Panc1 (cell line): ENCODE measurements at regions not wholly inside any gene's neighbourhood (a gene's known extent, or its start where the extent isn't known, plus 50 kb on each side); places are given as distances from the start of the nearest gene placed in this dataset.

Experiments used
- ATAC-seq: fragments of 200-7000 bp; cut with Tn5 transposase; 2 replicates; pipeline ENCODE4 v1.9.1; 2020; ENCODE audit warnings: mild to moderate bottlenecking, moderate library complexity
- BruUV-seq: library from RNA; stranded (reverse); fragments of 400-500 nt; replicated peaks from 2 replicates; lab custom pipeline; 2021; lab: Mats Ljungman, UMichigan
- CTCF ChIA-PET: fragments of 300-600 bp; sonication (Branson Sonifier 250); formaldehyde crosslinking; loops from one replicate; lab custom pipeline; 2022; ENCODE audit warnings: antibody characterized with exemption; lab: Charles Lee
- POLR2A ChIA-PET: fragments of 300-600 bp; sonication (Branson Sonifier 250); formaldehyde crosslinking; loops from one replicate; lab custom pipeline; 2022; ENCODE audit warnings: antibody characterized with exemption; lab: Charles Lee
- DNase-seq: peaks from one replicate; pipeline ENCODE4 v3.0.0-alpha.2; 2010; ENCODE audit warnings: low read depth, low spot score
- H3K27ac ChIP-seq: 2 replicates; pipeline ENCODE4 v1.5.1; 2011; ENCODE audit warnings: mild to moderate bottlenecking, low read length, inconsistent platforms
- H3K27me3 ChIP-seq: fragments of 200-500 bp; sonication (Bioruptor generic); 2 replicates; pipeline ENCODE4 v1.6.0; 2014; ENCODE audit warnings: low read length, inconsistent platforms; ENCODE audit not compliant: control insufficient read depth, insufficient read depth
- H3K36me3 ChIP-seq: fragments of 200-500 bp; sonication (Bioruptor generic); 2 replicates; pipeline ENCODE4 v1.5.1; 2014; ENCODE audit warnings: inconsistent platforms, mild to moderate bottlenecking, low read length, moderate library complexity; ENCODE audit not compliant: control insufficient read depth, insufficient read depth
- H3K4me1 ChIP-seq: 2 replicates; pipeline ENCODE4 v1.5.1; 2011; ENCODE audit warnings: inconsistent platforms, mild to moderate bottlenecking, low read length, moderate library complexity; ENCODE audit not compliant: control insufficient read depth, insufficient read depth
- H3K4me3 ChIP-seq, 2 experiments: 2 replicates each; pipeline ENCODE4 v1.5.1; 2011 to 2012; ENCODE audit warnings: low read depth in 2 of 2, low read length in 2 of 2, mild to moderate bottlenecking in 2 of 2, inconsistent platforms in 1 of 2, moderate library complexity in 1 of 2
- H3K9me3 ChIP-seq: fragments of 200-500 bp; sonication (Bioruptor generic); 2 replicates; pipeline ENCODE4 v1.5.1; 2014; ENCODE audit warnings: low read depth, mild to moderate bottlenecking, inconsistent platforms, low read length, moderate library complexity; ENCODE audit not compliant: control insufficient read depth, insufficient read depth
- POLR2AphosphoS5 ChIP-seq: IDR thresholded peaks from 2 replicates; pipeline ENCODE4 v1.6.1; 2012; ENCODE audit warnings: mild to moderate bottlenecking, low read depth, low read length, moderate library complexity
- REST ChIP-seq, 2 experiments: IDR thresholded peaks; 2 replicates each; pipeline ENCODE4 v1.6.1; 2011 to 2012; ENCODE audit warnings: low read depth in 2 of 2, control low read depth in 1 of 2, low read length in 1 of 2, mild to moderate bottlenecking in 1 of 2, moderate library complexity in 1 of 2; ENCODE audit not compliant: insufficient read depth in 1 of 2
- SIN3A ChIP-seq: IDR thresholded peaks from 2 replicates; pipeline ENCODE4 v1.6.1; 2012; ENCODE audit warnings: low read depth, mild to moderate bottlenecking, low read length, moderate library complexity, borderline replicate concordance; ENCODE audit not compliant: insufficient read depth
- TCF7L2 ChIP-seq: IDR thresholded peaks from 2 replicates; pipeline ENCODE4 v1.6.1; 2011; ENCODE audit warnings: mild to moderate bottlenecking, low read depth, low read length, inconsistent platforms
- in situ Hi-C: cut with HindIII; loops from 2 replicates; pipeline ENCODE4 v1.10.0; 2016; ENCODE audit warnings: low sequenced_read_pairs, low pct_unique_long_range_greater_than_20kb
- intact Hi-C: fragments of 100-400 bp; cut with micrococcal nuclease; formaldehyde crosslinking; loops from one replicate; pipeline ENCODE4 v1.10.0; 2022; ENCODE audit not compliant: unreplicated experiment
- TF ChIP-seq, protein P1 (sequence below): fragments of 450-650 bp; IDR thresholded peaks from 2 replicates; pipeline ENCODE4 v1.5.1; 2017; ENCODE audit warnings: mild to moderate bottlenecking

DNA sequence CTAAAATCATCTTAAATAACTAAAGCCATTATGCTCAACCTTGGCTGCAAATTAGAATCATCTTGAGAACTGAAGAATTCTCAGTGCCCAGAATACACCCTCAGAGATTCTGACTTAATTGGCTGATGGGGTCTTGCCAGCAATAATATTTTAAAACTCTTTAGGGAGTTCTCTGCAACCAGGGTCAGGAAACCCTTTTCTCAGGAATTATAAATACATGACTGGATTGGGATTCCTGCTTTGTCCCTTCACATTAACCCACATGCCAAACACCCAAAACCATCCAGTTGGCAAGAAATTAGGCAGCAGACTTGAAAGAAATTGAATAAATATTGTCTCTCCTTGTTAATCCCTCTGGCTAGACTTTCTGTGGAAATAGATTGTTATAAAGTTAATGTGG lies 482.3 kb upstream of the NECTIN3 start:
- no peaks in the 10 kb centered on the region for H3K4me1 ChIP-seq
- no peaks in the 10 kb centered on the region for H3K27me3 ChIP-seq
- ATAC-seq (no peak), DNase-seq (no peak)
- TF ChIP-seq REST (IDR thresholded peaks at IDR 0.05; ENCODE audit: insufficient read depth in 1 of 2, low read depth in 2 of 2, low read length in 1 of 2) (no peak), SIN3A (no peak)
- in situ Hi-C loops: no loop called here
- no peak overlapping the region for H3K4me3 ChIP-seq
- BruUV-seq: no TSS peak
- H3K36me3 ChIP-seq: no peaks in the 10 kb centered on the region
- H3K27ac ChIP-seq: no peak overlapping the region
- intact Hi-C loops: no loop called here
- H3K9me3 ChIP-seq: no peaks in the 10 kb centered on the region; the same call in 1 of the 2 replicates
- ChIA-PET CTCF (no interaction called here), POLR2A (no interaction called here)

DNA sequence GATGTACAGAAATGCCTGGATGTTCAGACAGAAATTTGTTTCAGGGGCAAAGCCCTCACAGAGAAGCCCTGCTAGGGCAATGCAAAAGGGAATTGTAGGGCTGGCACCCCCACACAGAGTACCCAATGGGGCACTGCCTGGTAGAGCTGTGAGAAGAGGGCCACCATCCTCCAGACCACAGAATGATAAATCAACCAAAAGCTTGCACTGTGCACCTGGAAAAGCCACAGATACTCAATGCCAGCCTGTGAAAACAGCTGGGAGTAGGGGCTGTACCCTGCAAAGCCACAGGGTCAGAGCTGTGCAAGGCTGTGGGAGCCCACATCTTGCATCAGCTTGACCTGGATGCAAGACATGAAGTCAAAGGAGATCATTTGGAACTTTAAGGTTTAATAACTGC lies 477.9 kb upstream of the NECTIN3 start:
- TF ChIP-seq SIN3A (no peak), REST (IDR thresholded peaks at IDR 0.05; ENCODE audit: insufficient read depth in 1 of 2, low read depth in 2 of 2, low read length in 1 of 2) (no peak), TCF7L2 (no peak), POLR2AphosphoS5 (no peak)
- TF ChIP-seq, protein P1, sequence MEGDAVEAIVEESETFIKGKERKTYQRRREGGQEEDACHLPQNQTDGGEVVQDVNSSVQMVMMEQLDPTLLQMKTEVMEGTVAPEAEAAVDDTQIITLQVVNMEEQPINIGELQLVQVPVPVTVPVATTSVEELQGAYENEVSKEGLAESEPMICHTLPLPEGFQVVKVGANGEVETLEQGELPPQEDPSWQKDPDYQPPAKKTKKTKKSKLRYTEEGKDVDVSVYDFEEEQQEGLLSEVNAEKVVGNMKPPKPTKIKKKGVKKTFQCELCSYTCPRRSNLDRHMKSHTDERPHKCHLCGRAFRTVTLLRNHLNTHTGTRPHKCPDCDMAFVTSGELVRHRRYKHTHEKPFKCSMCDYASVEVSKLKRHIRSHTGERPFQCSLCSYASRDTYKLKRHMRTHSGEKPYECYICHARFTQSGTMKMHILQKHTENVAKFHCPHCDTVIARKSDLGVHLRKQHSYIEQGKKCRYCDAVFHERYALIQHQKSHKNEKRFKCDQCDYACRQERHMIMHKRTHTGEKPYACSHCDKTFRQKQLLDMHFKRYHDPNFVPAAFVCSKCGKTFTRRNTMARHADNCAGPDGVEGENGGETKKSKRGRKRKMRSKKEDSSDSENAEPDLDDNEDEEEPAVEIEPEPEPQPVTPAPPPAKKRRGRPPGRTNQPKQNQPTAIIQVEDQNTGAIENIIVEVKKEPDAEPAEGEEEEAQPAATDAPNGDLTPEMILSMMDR: no peak
- no peak for ATAC-seq

More for the DNA sequence above, 477.9 kb upstream of the NECTIN3 start:
- no peaks in the 10 kb centered on the region for H3K9me3 ChIP-seq
- CTCF ChIA-PET: no interaction called here
- H3K36me3 ChIP-seq: no peaks in the 10 kb centered on the region
- no peaks in the 10 kb centered on the region for H3K27me3 ChIP-seq
- in situ Hi-C loops (no loop called here), intact Hi-C loops (no loop called here)
- no peak overlapping the region for H3K4me3 ChIP-seq
- DNase-seq: no peak
- no TSS peak for BruUV-seq
- no peak overlapping the region for H3K27ac ChIP-seq
- H3K4me1 ChIP-seq: no peaks in the 10 kb centered on the region
- POLR2A ChIA-PET: no interaction called here
